HG03432 (cell line): ENCODE measurements at regions not wholly inside any gene's neighbourhood (a gene's known extent, or its start where the extent isn't known, plus 50 kb on each side); places are given as distances from the start of the nearest gene placed in this dataset.
"Not testable (repeated sequence)": the region's sequence is repeated elsewhere in the genome, so short reads cannot be mapped to it uniquely, and the experiment has no call there.

ENCODE experiments used
- ATAC-seq: cut with Tn5 transposase; IDR thresholded peaks from one replicate; pipeline ENCODE4 v1.9.1; 2021; ENCODE audit warnings: mild to moderate bottlenecking, moderate library complexity; ENCODE audit not compliant: unreplicated experiment

DNA sequence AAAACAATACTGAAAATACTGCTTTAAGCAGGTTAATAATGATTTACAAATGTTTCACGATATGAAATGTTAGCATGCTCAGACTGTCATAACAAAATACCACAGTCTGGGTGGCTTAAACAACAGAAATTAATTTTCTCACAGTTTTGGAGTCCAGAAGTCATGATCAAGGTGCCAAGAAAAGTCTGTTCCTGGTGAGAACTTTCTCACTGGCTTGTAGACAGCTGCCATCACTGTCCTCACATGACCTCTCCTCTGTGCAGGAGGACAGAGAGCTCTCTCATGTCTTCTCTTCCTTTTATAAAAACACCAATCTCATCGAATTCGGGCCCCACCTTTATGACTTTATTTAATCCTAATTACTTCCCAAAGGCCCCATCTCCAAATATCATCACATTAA is 426.7 kb downstream of the KLHL13 start:
- ATAC-seq: no peak

GRCh38 chrX:117680286-117680685 is 436.3 kb downstream of the KLHL13 start:
- ATAC-seq: no peak

- ATAC-seq: no peak
These were observed 463.2 kb downstream of the KLHL13 start for GRCh38 chrX:117653396-117653795.

DNA sequence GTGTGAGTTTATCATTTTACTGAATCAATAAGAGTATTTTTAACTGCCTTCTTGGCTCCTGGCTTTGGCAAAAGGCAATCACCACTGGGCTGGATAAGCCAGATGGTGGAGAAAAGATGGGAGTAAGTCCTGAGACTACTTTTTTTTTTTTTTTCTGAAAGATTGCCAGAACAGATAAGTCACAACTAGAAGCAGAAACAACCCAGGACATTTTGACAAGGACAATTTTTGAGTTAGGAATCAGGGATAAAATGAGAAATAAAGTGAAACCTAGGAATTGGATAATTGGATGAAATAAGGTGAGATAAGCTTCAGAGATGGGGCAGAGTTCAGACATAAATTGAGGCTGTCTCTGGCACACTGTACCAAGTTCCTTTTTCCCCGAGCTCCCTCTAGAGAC is 471.0 kb downstream of the KLHL13 start:
- ATAC-seq: no peak

DNA sequence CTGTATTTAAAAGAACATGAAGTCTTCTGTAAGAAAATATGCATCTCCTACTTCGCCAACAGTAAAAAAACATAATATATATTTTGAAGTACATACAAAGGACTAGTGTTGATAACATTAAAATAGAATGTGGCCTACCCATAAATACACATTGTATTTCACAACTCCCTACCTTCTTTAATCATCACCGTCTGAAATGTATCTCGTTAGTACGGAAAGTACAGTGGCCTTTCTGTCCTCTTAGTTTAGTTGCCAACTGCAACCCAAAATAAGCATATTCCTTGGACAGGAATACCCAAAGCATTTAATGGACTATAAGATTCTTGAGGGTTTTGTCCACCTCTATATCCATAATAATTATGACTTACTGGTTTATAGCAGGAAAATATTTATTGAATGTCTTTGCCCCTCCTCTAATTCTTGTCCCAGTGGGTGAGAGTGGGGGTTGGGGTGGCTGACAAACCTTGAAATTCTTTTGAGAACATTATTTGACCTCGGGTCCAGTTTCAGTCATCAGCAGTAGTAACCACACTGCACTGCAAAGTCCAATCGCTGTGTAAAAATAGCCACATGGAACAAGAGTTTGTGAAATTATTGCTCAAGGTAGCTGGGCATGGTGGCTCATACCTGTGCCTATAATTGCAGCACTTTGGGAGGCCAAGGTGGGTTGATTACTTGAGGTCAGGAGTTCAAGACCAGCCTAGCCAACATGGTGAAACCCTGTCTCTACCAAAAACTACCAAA is 474.5 kb downstream of the KLHL13 start:
- no peak for ATAC-seq

GRCh38 chrX:117636826-117637225 is 479.8 kb downstream of the KLHL13 start:
- no peak for ATAC-seq

GRCh38 chrX:117633277-117633676 is 483.3 kb downstream of the KLHL13 start:
- no peak for ATAC-seq

GRCh38 chrX:117628381-117628780 is 488.2 kb downstream of the KLHL13 start:
- ATAC-seq: no peak

DNA sequence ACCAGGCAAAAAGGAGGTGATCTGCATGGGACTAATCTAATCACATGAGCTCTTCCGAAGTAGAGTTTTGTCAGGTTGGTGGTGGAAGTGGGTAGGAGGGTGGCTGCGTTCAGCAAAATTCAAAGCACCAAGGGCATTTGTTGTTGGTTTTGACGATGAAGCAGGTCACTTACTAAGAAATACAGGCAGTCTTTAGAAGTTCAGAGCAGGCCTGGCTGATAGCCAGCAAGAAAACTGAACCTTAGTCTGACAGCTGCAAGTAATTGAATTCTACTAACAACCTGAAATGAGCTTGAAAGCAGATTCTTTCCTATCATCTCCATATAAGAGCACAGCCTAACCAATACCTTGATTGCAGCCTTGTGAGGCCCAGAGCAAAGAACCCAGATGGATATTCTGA is 505.8 kb downstream of the KLHL13 start:
- no peak for ATAC-seq

- no peak for ATAC-seq
These were observed 506.6 kb downstream of the KLHL13 start for GRCh38 chrX:117610049-117610448.

GRCh38 chrX:117607561-117607960 is 509.0 kb downstream of the KLHL13 start:
- ATAC-seq: no peak

DNA sequence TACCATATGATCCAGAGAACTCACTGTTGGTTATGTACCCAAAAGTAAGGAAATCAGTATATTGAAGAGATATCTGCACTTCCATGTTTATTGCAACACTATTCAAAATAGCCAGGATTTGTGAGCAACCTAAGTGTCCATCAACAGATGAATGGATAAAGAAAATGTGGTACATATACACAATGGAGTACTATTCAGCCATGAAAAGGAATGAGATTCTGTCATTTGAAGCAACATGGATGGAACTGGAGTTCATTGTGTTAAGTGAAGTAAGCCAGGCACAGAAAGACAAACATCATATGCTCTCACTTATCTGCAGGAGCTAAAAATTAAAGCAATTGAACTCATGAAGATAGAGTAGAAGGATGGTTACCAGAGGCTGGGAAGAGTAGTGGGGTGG is 510.5 kb downstream of the KLHL13 start:
- not testable (repeated sequence) for ATAC-seq

DNA sequence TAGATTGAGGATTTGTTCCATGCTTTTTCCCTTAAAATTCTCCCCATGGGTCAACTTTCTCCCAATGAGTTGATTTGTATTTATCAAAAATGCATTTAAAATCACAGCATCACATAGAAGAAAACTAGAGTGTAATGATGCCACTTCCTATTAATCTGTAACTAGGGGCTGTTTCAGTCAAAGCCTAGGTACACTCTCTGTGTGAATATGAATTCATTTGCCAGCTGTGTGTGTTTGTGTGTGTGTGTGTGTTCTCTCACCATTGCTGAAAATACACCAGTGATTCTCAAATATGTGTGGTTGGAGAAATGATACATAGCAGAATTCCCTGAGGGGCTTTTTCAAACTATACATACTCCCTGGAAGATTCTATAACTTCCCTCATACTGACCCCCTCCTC is 546.5 kb downstream of the KLHL13 start:
- ATAC-seq: no peak

GRCh38 chrX:117568238-117568637 is 548.4 kb downstream of the KLHL13 start:
- ATAC-seq: no peak

GRCh38 chrX:117543885-117544284 is 572.7 kb downstream of the KLHL13 start:
- ATAC-seq: no peak

DNA sequence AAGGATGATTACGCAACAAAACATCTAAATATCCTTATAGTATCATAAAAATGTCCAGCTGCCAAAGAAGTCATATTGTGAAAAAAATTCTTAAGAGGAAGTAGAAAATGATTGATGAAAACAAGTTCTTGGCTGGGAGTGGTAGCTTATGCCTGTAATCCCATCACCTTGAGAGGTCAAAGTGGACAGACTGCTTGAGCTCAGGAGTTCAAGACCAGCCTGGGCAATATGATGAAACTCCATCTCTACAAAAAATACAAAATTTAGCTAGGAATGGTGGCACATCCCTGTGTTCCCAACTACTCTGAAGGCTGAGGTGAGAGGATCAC is 577.6 kb downstream of the KLHL13 start:
- no peak for ATAC-seq

- ATAC-seq: no peak
These were observed 578.2 kb downstream of the KLHL13 start for GRCh38 chrX:117538178-117539089.

DNA sequence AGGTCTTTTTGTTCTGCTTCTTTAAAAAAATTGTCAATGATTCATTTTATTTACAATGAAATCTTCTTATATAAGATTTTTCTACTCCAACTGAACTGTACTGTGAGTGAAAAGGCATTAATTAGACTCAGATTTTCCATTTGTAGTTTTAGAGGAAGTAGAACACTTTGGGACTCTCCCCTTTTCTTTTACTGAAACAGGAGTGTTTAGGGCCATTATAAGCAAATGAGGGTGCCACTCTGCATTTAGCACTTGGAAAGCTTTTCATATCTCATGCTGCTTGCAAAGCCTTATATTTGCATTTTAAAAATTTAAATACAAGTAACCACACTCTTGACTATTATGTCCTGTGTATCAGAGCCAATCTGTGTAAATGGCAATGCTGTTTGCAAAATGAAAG is 584.3 kb downstream of the KLHL13 start:
- no peak for ATAC-seq

- ATAC-seq: no peak
These were observed 593.6 kb downstream of the KLHL13 start for GRCh38 chrX:117522725-117523700.

DNA sequence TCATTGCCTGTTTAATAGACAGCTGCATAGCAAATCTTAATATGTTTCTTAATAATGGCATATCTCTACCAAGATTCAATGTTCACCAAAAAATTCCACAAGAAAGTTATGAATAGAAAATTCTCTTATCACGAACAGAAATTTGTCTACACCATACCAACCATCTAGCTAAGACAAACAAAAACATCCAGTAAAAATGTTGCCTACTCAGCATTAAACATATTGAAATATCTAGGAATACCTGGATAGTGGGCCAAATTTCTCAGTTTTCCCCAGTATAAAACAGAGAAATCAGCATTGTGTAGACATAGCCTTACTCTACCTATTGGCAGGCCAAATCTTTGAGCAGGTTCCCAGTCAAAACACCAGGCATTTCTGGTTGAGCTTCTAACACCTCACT is 598.6 kb downstream of the KLHL13 start:
- no peak for ATAC-seq

GRCh38 chrX:117511379-117511778 is 605.2 kb downstream of the KLHL13 start:
- ATAC-seq: no peak
